HL-60/S4 treated with phorbol 12-myristate 13-acetate at 8.2 ng/mL for 4 days and 3 days (cell line): ENCODE measurements at regions not wholly inside any gene's neighbourhood (a gene's known extent, or its start where the extent isn't known, plus 50 kb on each side); places are given as distances from the start of the nearest gene placed in this dataset.

Experiments
- in situ Hi-C: fragments of 300-500 bp; cut with MboI; formaldehyde crosslinking; loops from 2 replicates; pipeline ENCODE4 v1.15.0; 2022; ENCODE audit warnings: low sequenced_read_pairs

GRCh38 chr2:234771176-234771575 is 180.6 kb upstream of the SH3BP4 start:
- in situ Hi-C loops, result no loop called here

- in situ Hi-C loops, result no loop called here
Measured at GRCh38 chr2:234770715-234771141, 181.1 kb upstream of the SH3BP4 start.

GRCh38 chr2:234770031-234770506 is 181.7 kb upstream of the SH3BP4 start:
- in situ Hi-C loops, result no loop called here

- in situ Hi-C loops, result no loop called here
Measured at GRCh38 chr2:234768608-234769196, 183.1 kb upstream of the SH3BP4 start.

GRCh38 chr2:234765279-234765678 is 186.5 kb upstream of the SH3BP4 start:
- in situ Hi-C loops, result no loop called here

- in situ Hi-C loops, result no loop called here
Measured at GRCh38 chr2:234764372-234764771, 187.4 kb upstream of the SH3BP4 start.

GRCh38 chr2:234763002-234763873 is 188.6 kb upstream of the SH3BP4 start:
- in situ Hi-C loops, result no loop called here

- in situ Hi-C loops, result no loop called here
Measured at GRCh38 chr2:234761910-234762309, 189.9 kb upstream of the SH3BP4 start.

GRCh38 chr2:234754126-234754525 is 197.7 kb upstream of the SH3BP4 start:
- in situ Hi-C loops, result no loop called here

- in situ Hi-C loops, result no loop called here
Measured at GRCh38 chr2:234753701-234754100, 198.1 kb upstream of the SH3BP4 start.

- in situ Hi-C loops, result no loop called here
Measured at GRCh38 chr2:234752966-234753365, 198.9 kb upstream of the SH3BP4 start.

GRCh38 chr2:234751275-234751973 is 200.4 kb upstream of the SH3BP4 start:
- in situ Hi-C loops, result no loop called here

GRCh38 chr2:234747833-234748559 is 203.8 kb upstream of the SH3BP4 start:
- in situ Hi-C loops, result no loop called here

GRCh38 chr2:234747032-234747431 is 204.8 kb upstream of the SH3BP4 start:
- in situ Hi-C loops, result no loop called here

- in situ Hi-C loops, result no loop called here
Measured at GRCh38 chr2:234745347-234745746, 206.5 kb upstream of the SH3BP4 start.

GRCh38 chr2:234741976-234742375 is 209.8 kb upstream of the SH3BP4 start:
- in situ Hi-C loops, result no loop called here

GRCh38 chr2:234739061-234739460 is 212.8 kb upstream of the SH3BP4 start:
- in situ Hi-C loops, result no loop called here

- in situ Hi-C loops, result no loop called here
Measured at GRCh38 chr2:234735829-234736228, 216.0 kb upstream of the SH3BP4 start.

- in situ Hi-C loops, result no loop called here
Measured at GRCh38 chr2:234733795-234734600, 217.8 kb upstream of the SH3BP4 start.

GRCh38 chr2:234733093-234733489 is 218.7 kb upstream of the SH3BP4 start:
- in situ Hi-C loops, result no loop called here
